ENCODE measurements at regions not wholly inside any gene's neighbourhood (a gene's known extent, or its start where the extent isn't known, plus 50 kb on each side); places are given as distances from the start of the nearest gene placed in this dataset.

- TF ChIP-seq CTCF (IDR thresholded peaks at IDR 0.05; ENCODE audit: low read length): no peak
- TF ChIP-seq EZH2 (IDR thresholded peaks at IDR 0.05; ENCODE audit: borderline replicate concordance, low read length): no peak
Measured at GRCh38 chr5:103333376-103333775, 74.8 kb downstream of the MACIR start.

All from OCI-LY1 (cell line).